H9 (cell line): ENCODE measurements at regions not wholly inside any gene's neighbourhood (a gene's known extent, or its start where the extent isn't known, plus 50 kb on each side); places are given as distances from the start of the nearest gene placed in this dataset.

Experiments
- DNase-seq: peaks from one replicate; pipeline ENCODE4 v3.0.0-alpha.2; 2017
- H2AFZ ChIP-seq: one replicate; pipeline ENCODE4 v1.6.1; 2013; ENCODE audit warnings: mild to moderate bottlenecking, low read length, control low read depth, moderate library complexity
- H2AK5ac ChIP-seq: 2 replicates; pipeline ENCODE4 v1.6.1; 2013; ENCODE audit warnings: low read length, control low read depth, mixed read lengths; ENCODE audit not compliant: insufficient read length
- H2BK120ac ChIP-seq: one replicate; pipeline ENCODE4 v1.6.1; 2013; ENCODE audit warnings: low read depth, mild to moderate bottlenecking, low read length, control low read depth, inconsistent platforms; ENCODE audit not compliant: poor library complexity, severe bottlenecking
- H2BK12ac ChIP-seq: 2 replicates; pipeline ENCODE4 v1.6.1; 2013; ENCODE audit warnings: low read length, control low read depth, mixed read lengths, low read depth; ENCODE audit not compliant: insufficient read length
- H2BK15ac ChIP-seq: 2 replicates; pipeline ENCODE4 v1.6.1; 2013; ENCODE audit warnings: low read depth, low read length, control low read depth
- H2BK20ac ChIP-seq: one replicate; pipeline ENCODE4 v1.6.1; 2013; ENCODE audit warnings: low read depth, mild to moderate bottlenecking, low read length, control low read depth, inconsistent platforms; ENCODE audit not compliant: poor library complexity, severe bottlenecking
- H2BK5ac ChIP-seq: 2 replicates; pipeline ENCODE4 v1.6.1; 2013; ENCODE audit warnings: low read length, control low read depth, mixed read lengths; ENCODE audit not compliant: insufficient read length
- H3K14ac ChIP-seq: 2 replicates; pipeline ENCODE4 v1.6.1; 2013; ENCODE audit warnings: low read length, control low read depth; ENCODE audit not compliant: insufficient read depth
- H3K18ac ChIP-seq: 2 replicates; pipeline ENCODE4 v1.6.1; 2013; ENCODE audit warnings: low read depth, mild to moderate bottlenecking, mixed read lengths, low read length, control low read depth; ENCODE audit not compliant: insufficient read length
- H3K23ac ChIP-seq: 2 replicates; pipeline ENCODE4 v1.6.1; 2013; ENCODE audit warnings: low read length, control low read depth, mixed read lengths, low read depth; ENCODE audit not compliant: insufficient read length
- H3K23me2 ChIP-seq: 2 replicates; pipeline ENCODE4 v1.6.1; 2013; ENCODE audit warnings: low read depth, mild to moderate bottlenecking, mixed read lengths, low read length, control low read depth; ENCODE audit not compliant: insufficient read length, poor library complexity, severe bottlenecking
- H3K27ac ChIP-seq: 2 replicates; pipeline ENCODE4 v1.5.1; 2013; ENCODE audit warnings: low read length, control low read depth, mixed read lengths, low read depth; ENCODE audit not compliant: insufficient read length
- H3K27me3 ChIP-seq: 2 replicates; pipeline ENCODE4 v1.6.1; 2013; ENCODE audit warnings: low read length, control low read depth, inconsistent platforms; ENCODE audit not compliant: insufficient read depth
- H3K4ac ChIP-seq: 2 replicates; pipeline ENCODE4 v1.6.1; 2013; ENCODE audit warnings: low read depth, mild to moderate bottlenecking, control low read depth, inconsistent platforms, low read length, moderate library complexity
- H3K4me1 ChIP-seq: 2 replicates; pipeline ENCODE4 v1.6.1; 2013; ENCODE audit warnings: low read length, control low read depth, inconsistent platforms; ENCODE audit not compliant: insufficient read depth
- H3K4me2 ChIP-seq: 2 replicates; pipeline ENCODE4 v1.6.1; 2013; ENCODE audit warnings: low read length, control low read depth, mixed read lengths; ENCODE audit not compliant: insufficient read length, insufficient read depth
- H3K56ac ChIP-seq: 2 replicates; pipeline ENCODE4 v1.6.1; 2013; ENCODE audit warnings: low read depth, mild to moderate bottlenecking, mixed read lengths, low read length, control low read depth; ENCODE audit not compliant: insufficient read length
- H3K79me1 ChIP-seq: 2 replicates; pipeline ENCODE4 v1.6.1; 2013; ENCODE audit warnings: low read depth, mild to moderate bottlenecking, moderate library complexity, low read length, control low read depth, inconsistent platforms; ENCODE audit not compliant: insufficient read depth, poor library complexity, severe bottlenecking
- H3K79me2 ChIP-seq: 2 replicates; pipeline ENCODE4 v1.6.1; 2013; ENCODE audit warnings: low read length, control low read depth, inconsistent platforms; ENCODE audit not compliant: insufficient read depth
- H3K9ac ChIP-seq: 2 replicates; pipeline ENCODE4 v1.6.1; 2013; ENCODE audit warnings: low read length, control low read depth, mixed read lengths; ENCODE audit not compliant: insufficient read length; ENCODE audit errors: extremely low read depth
- H3K9me3 ChIP-seq: one replicate; pipeline ENCODE4 v1.6.1; 2013; ENCODE audit warnings: low read depth, low read length, inconsistent platforms; ENCODE audit not compliant: control insufficient read depth
- H3T11ph ChIP-seq: one replicate; pipeline ENCODE4 v1.6.1; 2013; ENCODE audit warnings: mild to moderate bottlenecking, low read length, control low read depth, inconsistent platforms
- H4K20me1 ChIP-seq: one replicate; pipeline ENCODE4 v1.6.1; 2013; ENCODE audit not compliant: control insufficient read depth, insufficient read length, insufficient read depth
- H4K5ac ChIP-seq: 2 replicates; pipeline ENCODE4 v1.6.1; 2013; ENCODE audit warnings: low read depth, mild to moderate bottlenecking, mixed read lengths, low read length, control low read depth; ENCODE audit not compliant: insufficient read length
- H4K8ac ChIP-seq: replicated peaks from 2 replicates; pipeline ENCODE4 v1.6.1; 2013; ENCODE audit warnings: low read length, control low read depth, mixed read lengths, low read depth; ENCODE audit not compliant: insufficient read length
- H4K91ac ChIP-seq: 2 replicates; pipeline ENCODE4 v1.6.1; 2013; ENCODE audit warnings: low read depth, mild to moderate bottlenecking, moderate library complexity, mixed read lengths, low read length, control low read depth; ENCODE audit not compliant: insufficient read length
- H3K27ac Mint-ChIP-seq, 3 experiments: 2 replicates in 2 of 3; 3 replicates in 1 of 3; pipeline ENCODE4 v1.8.0; 2020 to 2021; ENCODE audit warnings: mixed read lengths in 3 of 3, mild to moderate bottlenecking in 1 of 3, moderate library complexity in 1 of 3
- H3K27me3 Mint-ChIP-seq: 2 replicates; pipeline ENCODE4 v1.8.0; 2021; ENCODE audit warnings: low read depth, mild to moderate bottlenecking, moderate library complexity, mixed read lengths
- H3K36me3 Mint-ChIP-seq, 3 experiments: 2 replicates in 2 of 3; 3 replicates in 1 of 3; pipeline ENCODE4 v1.8.0; 2020 to 2021; ENCODE audit warnings: low read depth in 3 of 3, mixed read lengths in 3 of 3; ENCODE audit not compliant: insufficient read depth in 1 of 3
- H3K4me1 Mint-ChIP-seq, 2 experiments: 2 replicates each; pipeline ENCODE4 v1.8.0; 2020; ENCODE audit warnings: mixed read lengths in 2 of 2
- H3K4me3 Mint-ChIP-seq, 2 experiments: 2 replicates in 1 of 2; 3 replicates in 1 of 2; pipeline ENCODE4 v1.8.0; 2020 to 2021; ENCODE audit warnings: mild to moderate bottlenecking in 2 of 2, mixed read lengths in 2 of 2, moderate library complexity in 1 of 2
- H3K9me3 Mint-ChIP-seq, 2 experiments: 2 replicates in 1 of 2; 3 replicates in 1 of 2; pipeline ENCODE4 v1.8.0; 2020; ENCODE audit warnings: mild to moderate bottlenecking in 2 of 2, mixed read lengths in 2 of 2, moderate library complexity in 1 of 2
- CTCF ChIP-seq: fragments of 200-600 bp; sonication (generic); conservative IDR thresholded peaks from 3 replicates; pipeline ENCODE4 v1.8.0; 2021; ENCODE audit warnings: antibody characterized with exemption, mild to moderate bottlenecking
- WGBS: extraction: QIAGEN DNeasy Blood & Tissue Kit; methylation state at CpG from one replicate; pipeline ENCODE4 v1.1.7; 2013; ENCODE audit warnings: missing lambda C conversion rate, low lambda C conversion rate, mixed read lengths; ENCODE audit not compliant: insufficient read length; ENCODE audit errors: extremely low coverage; 5-methylcytosine and 5-hydroxymethylcytosine counted together

GRCh38 chr2:52862801-52863200 lies 904.8 kb upstream of the CHAC2 start:
- no peak overlapping the region for H2AFZ ChIP-seq
- no peak overlapping the region for H3K56ac ChIP-seq
- no peak overlapping the region for H2BK15ac ChIP-seq
- H3K36me3 Mint-ChIP-seq: no peaks in the 10 kb centered on the region
- H4K8ac ChIP-seq: no peak overlapping the region
- no peaks in the 10 kb centered on the region for H3K79me1 ChIP-seq
- H3K79me2 ChIP-seq: no peaks in the 10 kb centered on the region
- H4K5ac ChIP-seq: no peak overlapping the region
- no peak overlapping the region for H2AK5ac ChIP-seq
- no peak overlapping the region for H3K4ac ChIP-seq
- no peak overlapping the region for H2BK12ac ChIP-seq
- no peak overlapping the region for H3K4me3 Mint-ChIP-seq
- H3K9ac ChIP-seq: no peak overlapping the region
- no peaks in the 10 kb centered on the region for H3K9me3 ChIP-seq
- H3K4me1 Mint-ChIP-seq: peaks cover 0 to 4% of the 10 kb centered on the region in 2 experiments; a peak in 2 of 4 replicates
- no peak for DNase-seq
- H3K18ac ChIP-seq: no peak overlapping the region
- no CpG with 5 or more reads among the region's 3 CpGs for WGBS
- no peaks in the 10 kb centered on the region for H4K20me1 ChIP-seq
- H2BK120ac ChIP-seq: no peak overlapping the region
- TF ChIP-seq CTCF: no peak
- H3K9me3 Mint-ChIP-seq: no peaks in the 10 kb centered on the region
- H3K23ac ChIP-seq: no peak overlapping the region
- H3T11ph ChIP-seq: no peak overlapping the region
- no peak overlapping the region for H3K27ac Mint-ChIP-seq
- H2BK5ac ChIP-seq: no peak overlapping the region
- H3K27me3 Mint-ChIP-seq: no peaks in the 10 kb centered on the region
- no peak overlapping the region for H4K91ac ChIP-seq
- H3K14ac ChIP-seq: no peak overlapping the region
- no peak overlapping the region for H3K27ac ChIP-seq
- no peaks in the 10 kb centered on the region for H3K27me3 ChIP-seq
- no peaks in the 10 kb centered on the region for H3K4me1 ChIP-seq
- no peaks in the 10 kb centered on the region for H3K23me2 ChIP-seq
- H2BK20ac ChIP-seq: no peak overlapping the region
- no peak overlapping the region for H3K4me2 ChIP-seq
